Ishikawa (cell line): ENCODE measurements at regions not wholly inside any gene's neighbourhood (a gene's known extent, or its start where the extent isn't known, plus 50 kb on each side); places are given as distances from the start of the nearest gene placed in this dataset.
A peak's percentile ranks its signal among the peaks of the same experiment; 100 is the strongest.

Experiments
- CEBPB ChIP-seq: IDR thresholded peaks from 2 replicates; pipeline ENCODE4 v1.6.1; 2012
- CREB1 ChIP-seq: IDR thresholded peaks from 2 replicates; pipeline ENCODE4 v1.6.1; 2012; ENCODE audit warnings: low read depth
- EGR1 ChIP-seq: IDR thresholded peaks from 2 replicates; pipeline ENCODE4 v1.6.1; 2012
- EP300 ChIP-seq: IDR thresholded peaks from 2 replicates; pipeline ENCODE4 v1.6.1; 2012; ENCODE audit warnings: borderline replicate concordance
- FOXM1 ChIP-seq: IDR thresholded peaks from 2 replicates; pipeline ENCODE4 v1.6.1; 2012; ENCODE audit warnings: low read depth, borderline replicate concordance
- NFIC ChIP-seq: IDR thresholded peaks from 2 replicates; pipeline ENCODE4 v1.6.1; 2012
- RAD21 ChIP-seq: IDR thresholded peaks from 2 replicates; pipeline ENCODE4 v1.6.1; 2012; ENCODE audit warnings: low read depth
- TAF1 ChIP-seq: IDR thresholded peaks from 2 replicates; pipeline ENCODE4 v1.6.1; 2012; ENCODE audit warnings: low read depth, mild to moderate bottlenecking
- TCF12 ChIP-seq: IDR thresholded peaks from 2 replicates; pipeline ENCODE4 v1.6.1; 2012; ENCODE audit warnings: low read depth
- TEAD4 ChIP-seq: IDR thresholded peaks from 2 replicates; pipeline ENCODE4 v1.6.1; 2012
- YY1 ChIP-seq: IDR thresholded peaks from 2 replicates; pipeline ENCODE4 v1.6.1; 2012; ENCODE audit warnings: low read depth
- ZBTB7A ChIP-seq: IDR thresholded peaks from 2 replicates; pipeline ENCODE4 v1.6.1; 2012; ENCODE audit warnings: low read depth
- TF ChIP-seq, protein P1 (sequence below): IDR thresholded peaks from 2 replicates; pipeline ENCODE4 v1.6.1; 2012
- TF ChIP-seq, protein P2 (sequence below): IDR thresholded peaks from 2 replicates; pipeline ENCODE4 v1.6.1; 2012
- TF ChIP-seq, protein P3 (sequence below): IDR thresholded peaks from 2 replicates; pipeline ENCODE4 v1.6.1; 2012; ENCODE audit warnings: low read depth, mild to moderate bottlenecking

DNA sequence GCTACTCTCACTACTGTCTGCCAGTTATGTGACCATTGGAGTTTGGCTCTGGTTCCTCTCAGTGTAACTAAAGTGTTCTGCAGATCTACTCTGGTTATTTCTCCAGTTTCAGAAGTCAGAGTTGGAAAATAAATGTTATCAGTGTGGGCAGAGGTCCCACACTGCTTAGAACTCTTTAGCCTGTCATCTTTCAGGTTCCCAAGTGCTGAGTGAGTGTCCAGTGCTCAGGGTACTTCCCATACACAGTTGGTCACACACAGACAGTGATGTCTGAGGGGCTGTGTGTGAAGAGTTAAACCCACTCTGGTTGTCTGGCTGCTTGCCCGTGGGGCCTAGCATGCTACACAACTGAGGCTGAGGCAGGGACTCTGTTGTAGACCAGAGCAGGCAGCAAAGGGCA is 421.8 kb upstream of the MEX3C start:
- TF ChIP-seq YY1 (no peak), NFIC (no peak), TAF1 (no peak)

DNA sequence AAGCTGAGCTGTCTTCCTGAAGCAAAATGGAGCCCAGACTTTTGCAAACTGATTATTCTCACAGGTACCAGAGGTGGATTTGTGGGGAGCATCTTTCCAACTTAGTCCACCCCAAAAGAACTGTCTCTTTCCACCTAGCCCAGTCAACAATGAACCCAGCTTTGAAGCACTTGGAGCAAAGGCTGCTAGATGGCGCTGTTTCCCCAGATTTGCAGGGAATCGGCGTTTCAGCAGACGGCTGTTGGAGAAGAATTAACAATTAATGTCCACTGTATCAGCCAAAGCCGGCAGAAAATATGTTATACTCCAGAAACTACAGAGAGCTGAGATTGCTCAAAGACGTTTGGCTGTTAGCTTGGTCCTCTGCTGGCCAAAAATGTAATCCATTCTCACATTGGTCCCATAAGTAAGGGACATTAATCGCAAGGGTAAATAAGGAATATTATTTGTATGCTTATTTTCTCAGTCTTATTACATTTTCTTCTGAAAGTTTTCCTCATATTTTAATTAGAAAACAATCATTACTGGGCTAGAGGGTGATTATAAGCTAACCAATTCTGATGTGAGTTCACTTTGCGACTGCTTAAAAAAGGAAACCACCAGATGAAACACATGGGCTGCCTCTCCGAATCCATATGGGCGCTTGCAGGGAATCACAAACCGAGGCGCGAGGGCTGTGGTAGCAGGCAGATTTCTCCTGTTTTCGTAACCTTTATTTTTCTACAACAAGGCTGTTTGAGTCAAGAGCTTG is 423.8 kb upstream of the MEX3C start:
- TF ChIP-seq, protein P1, sequence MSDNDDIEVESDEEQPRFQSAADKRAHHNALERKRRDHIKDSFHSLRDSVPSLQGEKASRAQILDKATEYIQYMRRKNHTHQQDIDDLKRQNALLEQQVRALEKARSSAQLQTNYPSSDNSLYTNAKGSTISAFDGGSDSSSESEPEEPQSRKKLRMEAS = no peak
- peak; percentile 74 for TF ChIP-seq RAD21

DNA sequence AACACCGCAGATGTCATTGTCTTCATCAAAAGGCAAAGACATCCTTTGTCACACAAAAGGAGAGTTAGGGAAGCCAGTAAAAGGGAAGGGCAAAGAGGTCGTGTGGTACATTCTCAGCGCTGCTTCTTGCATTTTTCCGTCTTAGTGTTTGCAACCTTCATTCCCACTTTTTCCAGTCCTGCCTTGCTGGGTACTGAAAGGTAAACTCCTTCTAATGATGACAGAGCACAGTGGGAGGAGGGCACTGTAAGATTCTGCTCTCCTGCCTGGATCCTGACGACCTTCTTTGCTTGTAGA is 424.3 kb upstream of the MEX3C start:
- TF ChIP-seq CREB1 (no peak), ZBTB7A (no peak), CEBPB (no peak), NFIC (no peak), TAF1 (no peak), TEAD4 (no peak), TCF12 (no peak), FOXM1 (no peak), YY1 (no peak), EP300 (no peak), RAD21 (no peak), EGR1 (no peak)
- TF ChIP-seq, protein P2, sequence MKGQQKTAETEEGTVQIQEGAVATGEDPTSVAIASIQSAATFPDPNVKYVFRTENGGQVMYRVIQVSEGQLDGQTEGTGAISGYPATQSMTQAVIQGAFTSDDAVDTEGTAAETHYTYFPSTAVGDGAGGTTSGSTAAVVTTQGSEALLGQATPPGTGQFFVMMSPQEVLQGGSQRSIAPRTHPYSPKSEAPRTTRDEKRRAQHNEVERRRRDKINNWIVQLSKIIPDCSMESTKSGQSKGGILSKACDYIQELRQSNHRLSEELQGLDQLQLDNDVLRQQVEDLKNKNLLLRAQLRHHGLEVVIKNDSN = no peak
- TF ChIP-seq, protein P1 = no peak

DNA sequence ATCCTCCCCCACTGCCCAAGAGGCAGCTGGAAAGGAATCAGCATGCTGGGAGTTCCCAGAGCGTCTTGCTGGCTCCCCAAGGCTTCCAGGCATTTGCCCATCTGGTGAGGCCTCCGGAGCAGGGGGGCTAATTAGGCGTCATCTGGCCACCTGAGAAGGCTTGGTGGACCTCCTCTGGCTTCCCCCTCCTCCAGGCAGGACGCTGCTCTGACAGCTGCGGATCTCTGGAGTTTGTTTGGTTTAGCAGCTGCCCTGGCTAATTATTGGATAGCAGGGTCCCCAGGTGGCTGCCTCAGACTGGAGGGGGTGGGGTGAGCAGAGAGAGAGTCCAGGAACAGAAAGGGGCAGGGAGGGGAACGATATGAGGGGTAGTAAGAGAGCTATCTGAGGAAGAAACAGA is 425.2 kb upstream of the MEX3C start:
- TF ChIP-seq ZBTB7A (no peak), YY1 (no peak), FOXM1 (no peak), CREB1 (no peak), NFIC (no peak)
- TF ChIP-seq, protein P3, sequence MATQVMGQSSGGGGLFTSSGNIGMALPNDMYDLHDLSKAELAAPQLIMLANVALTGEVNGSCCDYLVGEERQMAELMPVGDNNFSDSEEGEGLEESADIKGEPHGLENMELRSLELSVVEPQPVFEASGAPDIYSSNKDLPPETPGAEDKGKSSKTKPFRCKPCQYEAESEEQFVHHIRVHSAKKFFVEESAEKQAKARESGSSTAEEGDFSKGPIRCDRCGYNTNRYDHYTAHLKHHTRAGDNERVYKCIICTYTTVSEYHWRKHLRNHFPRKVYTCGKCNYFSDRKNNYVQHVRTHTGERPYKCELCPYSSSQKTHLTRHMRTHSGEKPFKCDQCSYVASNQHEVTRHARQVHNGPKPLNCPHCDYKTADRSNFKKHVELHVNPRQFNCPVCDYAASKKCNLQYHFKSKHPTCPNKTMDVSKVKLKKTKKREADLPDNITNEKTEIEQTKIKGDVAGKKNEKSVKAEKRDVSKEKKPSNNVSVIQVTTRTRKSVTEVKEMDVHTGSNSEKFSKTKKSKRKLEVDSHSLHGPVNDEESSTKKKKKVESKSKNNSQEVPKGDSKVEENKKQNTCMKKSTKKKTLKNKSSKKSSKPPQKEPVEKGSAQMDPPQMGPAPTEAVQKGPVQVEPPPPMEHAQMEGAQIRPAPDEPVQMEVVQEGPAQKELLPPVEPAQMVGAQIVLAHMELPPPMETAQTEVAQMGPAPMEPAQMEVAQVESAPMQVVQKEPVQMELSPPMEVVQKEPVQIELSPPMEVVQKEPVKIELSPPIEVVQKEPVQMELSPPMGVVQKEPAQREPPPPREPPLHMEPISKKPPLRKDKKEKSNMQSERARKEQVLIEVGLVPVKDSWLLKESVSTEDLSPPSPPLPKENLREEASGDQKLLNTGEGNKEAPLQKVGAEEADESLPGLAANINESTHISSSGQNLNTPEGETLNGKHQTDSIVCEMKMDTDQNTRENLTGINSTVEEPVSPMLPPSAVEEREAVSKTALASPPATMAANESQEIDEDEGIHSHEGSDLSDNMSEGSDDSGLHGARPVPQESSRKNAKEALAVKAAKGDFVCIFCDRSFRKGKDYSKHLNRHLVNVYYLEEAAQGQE = no peak
- TF ChIP-seq, protein P1 = no peak

DNA sequence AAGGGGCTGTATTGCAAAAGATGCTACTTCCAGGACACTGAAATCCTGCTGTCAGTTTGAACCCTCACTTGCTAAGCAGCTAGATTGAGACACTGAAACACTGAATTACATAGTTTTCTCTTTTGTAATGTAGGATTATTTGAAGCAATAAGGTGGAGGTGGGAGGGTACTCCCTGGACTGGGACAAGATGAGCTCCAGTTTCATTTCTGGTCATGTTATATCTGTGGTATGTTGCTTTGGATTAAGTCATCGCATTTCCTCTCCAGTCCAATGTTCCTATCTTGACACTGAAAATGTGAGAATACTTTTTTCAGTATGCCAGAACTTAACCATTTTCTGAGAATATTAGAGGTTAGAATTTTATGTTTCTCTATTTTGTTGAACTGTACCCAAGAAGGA is 426.2 kb upstream of the MEX3C start:
- no peak for TF ChIP-seq TEAD4
- no peak for TF ChIP-seq EP300
- no peak for TF ChIP-seq EGR1
- TF ChIP-seq, protein P1 = no peak
- TF ChIP-seq NFIC = no peak
- TF ChIP-seq TCF12 = no peak
- TF ChIP-seq, protein P2 = no peak
- TF ChIP-seq FOXM1 = no peak
- no peak for TF ChIP-seq YY1
- no peak for TF ChIP-seq RAD21
- no peak for TF ChIP-seq TAF1
- TF ChIP-seq, protein P3 = no peak
- TF ChIP-seq CEBPB = no peak
- TF ChIP-seq ZBTB7A = no peak
- no peak for TF ChIP-seq CREB1

DNA sequence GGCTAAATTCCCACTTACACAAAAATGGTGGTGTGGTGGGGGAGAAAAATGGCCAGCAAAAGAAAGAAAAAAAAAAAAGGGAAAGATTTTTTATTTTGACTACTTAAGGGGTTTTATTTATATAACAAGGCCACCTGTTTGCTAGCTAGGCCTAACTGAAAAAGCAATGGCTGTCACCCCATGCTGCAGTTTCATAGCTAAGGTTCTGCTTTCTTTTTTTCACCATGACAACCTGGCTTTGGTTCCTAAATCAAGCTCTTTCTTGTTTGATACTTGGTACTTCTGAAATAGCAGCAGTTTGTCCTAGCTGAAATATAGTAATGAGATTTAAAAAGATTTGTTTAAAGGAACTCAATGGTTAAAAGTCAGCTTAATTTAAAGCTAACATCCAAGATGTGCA is 433.2 kb upstream of the MEX3C start:
- TF ChIP-seq FOXM1 (no peak), EP300 (no peak), TCF12 (no peak), EGR1 (no peak), TAF1 (no peak), NFIC (no peak), CREB1 (no peak), TEAD4 (no peak), ZBTB7A (no peak), CEBPB (no peak), RAD21 (no peak), YY1 (no peak)
- TF ChIP-seq, protein P3 = no peak
- TF ChIP-seq, protein P1 = no peak
- TF ChIP-seq, protein P2 = no peak
